OCI-LY1 (cell line): ENCODE measurements at regions not wholly inside any gene's neighbourhood (a gene's known extent, or its start where the extent isn't known, plus 50 kb on each side); places are given as distances from the start of the nearest gene placed in this dataset.

Experiments
- EZH2 ChIP-seq: fragments of 200-600 bp; sonication (generic), shearing (Covaris generic); IDR thresholded peaks from 2 replicates; pipeline ENCODE4 v1.8.0; 2017; ENCODE audit warnings: borderline replicate concordance, mixed run types, mild to moderate bottlenecking, antibody characterized with exemption, low read length, moderate library complexity, mixed read lengths
- TF ChIP-seq, protein P1 (sequence below): fragments of 200-600 bp; sonication (generic), shearing (Covaris generic); IDR thresholded peaks from 2 replicates; pipeline ENCODE4 v1.5.1; 2017; ENCODE audit warnings: mild to moderate bottlenecking, antibody characterized with exemption, low read length, moderate library complexity, mixed read lengths

DNA sequence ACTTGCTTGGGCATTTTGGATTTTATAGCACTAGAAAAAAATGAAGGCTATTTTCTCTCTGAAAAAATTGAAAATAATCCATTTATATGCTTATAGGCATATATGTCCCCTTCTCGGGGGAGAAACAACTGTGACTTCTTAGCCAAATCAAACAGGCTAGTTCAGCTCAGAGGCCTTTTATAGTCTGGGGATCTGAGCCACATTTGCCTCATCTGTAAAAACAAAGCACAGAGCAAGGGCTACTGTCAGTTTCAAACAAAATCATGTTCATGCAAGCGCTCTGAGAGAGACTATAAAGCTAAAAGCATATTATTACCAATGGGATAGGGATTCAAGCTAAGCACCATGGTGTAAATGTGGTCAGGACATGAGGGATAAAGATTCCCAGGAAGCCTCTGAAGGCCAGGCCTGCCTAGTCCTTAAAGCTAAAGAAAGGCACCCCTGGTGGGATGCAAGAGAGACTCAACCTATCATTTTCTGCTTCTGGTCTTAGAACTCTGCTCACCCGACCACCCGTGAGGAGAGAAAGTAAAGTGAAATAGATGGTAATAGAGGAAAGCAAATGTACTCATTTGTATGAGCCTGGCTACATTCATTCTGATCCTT, 51.0 kb upstream of the IL12A start:
- TF ChIP-seq, protein P1, sequence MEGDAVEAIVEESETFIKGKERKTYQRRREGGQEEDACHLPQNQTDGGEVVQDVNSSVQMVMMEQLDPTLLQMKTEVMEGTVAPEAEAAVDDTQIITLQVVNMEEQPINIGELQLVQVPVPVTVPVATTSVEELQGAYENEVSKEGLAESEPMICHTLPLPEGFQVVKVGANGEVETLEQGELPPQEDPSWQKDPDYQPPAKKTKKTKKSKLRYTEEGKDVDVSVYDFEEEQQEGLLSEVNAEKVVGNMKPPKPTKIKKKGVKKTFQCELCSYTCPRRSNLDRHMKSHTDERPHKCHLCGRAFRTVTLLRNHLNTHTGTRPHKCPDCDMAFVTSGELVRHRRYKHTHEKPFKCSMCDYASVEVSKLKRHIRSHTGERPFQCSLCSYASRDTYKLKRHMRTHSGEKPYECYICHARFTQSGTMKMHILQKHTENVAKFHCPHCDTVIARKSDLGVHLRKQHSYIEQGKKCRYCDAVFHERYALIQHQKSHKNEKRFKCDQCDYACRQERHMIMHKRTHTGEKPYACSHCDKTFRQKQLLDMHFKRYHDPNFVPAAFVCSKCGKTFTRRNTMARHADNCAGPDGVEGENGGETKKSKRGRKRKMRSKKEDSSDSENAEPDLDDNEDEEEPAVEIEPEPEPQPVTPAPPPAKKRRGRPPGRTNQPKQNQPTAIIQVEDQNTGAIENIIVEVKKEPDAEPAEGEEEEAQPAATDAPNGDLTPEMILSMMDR: no peak
- TF ChIP-seq EZH2: no peak
